ENCODE measurements at regions not wholly inside any gene's neighbourhood (a gene's known extent, or its start where the extent isn't known, plus 50 kb on each side); places are given as distances from the start of the nearest gene placed in this dataset.
"Not testable (repeated sequence)": the region's sequence is repeated elsewhere in the genome, so short reads cannot be mapped to it uniquely, and the experiment has no call there.

DNA sequence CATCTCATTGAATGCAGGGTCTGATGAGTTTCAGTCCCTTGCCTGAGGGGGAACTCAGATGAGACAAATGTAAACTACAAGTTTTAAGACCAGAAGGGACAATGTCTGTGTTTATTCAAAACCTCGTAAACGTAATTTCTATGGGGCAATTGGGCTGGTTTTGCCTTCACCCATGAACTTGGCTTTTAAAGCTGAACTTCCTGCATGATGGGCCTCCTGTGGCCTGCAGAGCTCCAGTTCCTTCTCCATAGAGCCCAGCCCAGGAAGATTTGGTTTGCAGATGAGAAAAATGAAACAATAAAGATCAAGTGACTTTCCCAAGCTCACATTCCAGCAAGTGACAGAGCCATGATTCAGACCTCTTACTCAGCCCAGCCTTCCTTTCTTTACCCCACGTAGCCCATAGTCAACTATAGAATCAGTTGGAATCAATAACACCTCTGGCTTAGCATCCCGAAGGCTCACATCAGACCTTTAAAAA lies 612.3 kb downstream of the UTRN start:
- in situ Hi-C loops (cut with HindIII; ENCODE audit: low sequenced_read_pairs), result no loop called here
- DNase-seq (ENCODE audit: low spot score), result no peak

DNA sequence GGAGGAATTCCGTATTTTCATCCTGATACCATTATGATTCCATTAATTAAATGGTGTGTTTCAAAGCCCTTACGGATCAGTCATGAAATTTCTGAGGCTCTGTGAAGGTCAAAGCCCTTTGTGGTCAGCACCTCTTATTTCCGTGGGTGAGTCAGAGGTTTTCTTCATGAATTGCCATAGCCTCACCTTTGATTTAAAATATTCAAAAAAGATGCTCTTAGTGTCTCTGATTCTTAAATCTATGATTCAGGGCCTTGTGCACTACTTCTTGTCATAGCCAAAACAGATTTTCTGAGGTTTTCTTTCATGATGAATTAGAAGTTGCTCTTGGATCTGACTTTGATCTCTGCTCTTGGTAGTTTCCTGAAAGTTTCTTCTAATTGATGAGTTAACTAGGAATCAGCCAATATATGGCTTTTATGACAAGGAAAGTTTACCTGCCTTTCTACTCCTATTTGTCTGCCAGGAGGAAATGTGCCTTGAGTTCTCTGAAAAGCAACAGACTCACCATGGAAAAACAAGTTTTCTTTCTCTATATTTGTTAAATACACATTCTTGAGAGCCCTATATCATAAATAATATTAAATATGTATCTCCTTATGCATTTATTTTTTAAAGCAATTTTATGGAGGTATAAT lies 613.0 kb downstream of the UTRN start:
- no peak for DNase-seq (ENCODE audit: low spot score)
- in situ Hi-C loops (cut with HindIII; ENCODE audit: low sequenced_read_pairs), result no loop called here

DNA sequence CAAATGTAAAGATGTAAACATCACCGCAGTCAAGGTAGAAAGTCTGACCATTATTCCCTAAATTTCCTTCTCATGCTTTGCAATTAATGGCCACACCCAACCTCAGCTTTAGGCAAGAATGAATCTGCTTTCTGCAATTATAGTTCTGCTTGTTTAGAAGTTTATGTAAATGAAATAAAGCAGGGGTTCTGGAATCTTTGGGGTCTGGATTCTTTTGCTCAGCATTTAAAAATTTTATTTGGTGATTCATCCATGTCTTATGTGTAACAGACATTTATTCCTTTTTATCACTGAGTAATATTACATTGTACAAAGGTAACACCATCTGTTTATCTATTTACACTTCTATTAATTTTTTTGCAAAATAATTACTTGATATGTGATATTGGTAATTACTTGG lies 613.6 kb downstream of the UTRN start:
- in situ Hi-C loops (cut with HindIII; ENCODE audit: low sequenced_read_pairs), result no loop called here
- DNase-seq (ENCODE audit: low spot score), result no peak

DNA sequence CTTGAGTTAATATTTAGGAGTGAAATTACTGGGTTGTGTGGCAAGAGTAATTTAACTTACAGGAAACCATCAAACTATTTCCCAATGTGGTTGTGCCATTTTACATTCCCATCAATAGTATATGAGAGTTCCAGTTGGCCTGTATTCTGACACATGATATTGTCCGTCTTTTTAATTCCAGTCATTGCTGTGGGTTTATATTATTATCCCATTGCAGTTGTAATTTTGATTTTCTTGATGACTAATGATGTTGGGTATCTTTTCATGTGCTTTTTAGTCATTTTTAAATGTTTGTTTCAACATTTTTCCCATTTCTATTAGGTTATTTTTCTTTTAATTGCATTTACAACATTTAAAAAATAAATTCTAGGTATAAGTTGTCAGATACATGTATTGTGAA lies 614.0 kb downstream of the UTRN start:
- no peak for DNase-seq (ENCODE audit: low spot score)
- in situ Hi-C loops (cut with HindIII; ENCODE audit: low sequenced_read_pairs), result no loop called here

DNA sequence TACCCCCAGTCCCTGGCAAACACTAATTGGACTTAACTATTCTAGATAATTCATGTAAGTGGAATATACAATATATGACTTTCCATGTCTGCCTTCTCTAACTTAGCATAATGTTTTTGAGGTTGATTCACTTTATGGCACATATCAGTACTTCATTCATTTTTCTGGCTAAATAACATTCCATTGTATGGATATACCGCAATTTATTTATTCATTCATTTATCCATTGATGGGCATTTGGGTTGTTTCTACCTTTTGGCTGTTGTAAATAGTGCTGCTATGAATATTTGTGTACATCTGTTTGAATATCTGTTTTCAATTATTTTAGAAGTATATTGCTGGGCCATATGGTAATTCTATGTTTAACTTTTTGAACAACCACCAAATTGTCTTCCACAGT lies 616.3 kb downstream of the UTRN start:
- no peak for DNase-seq (ENCODE audit: low spot score)
- in situ Hi-C loops (cut with HindIII; ENCODE audit: low sequenced_read_pairs), result no loop called here

DNA sequence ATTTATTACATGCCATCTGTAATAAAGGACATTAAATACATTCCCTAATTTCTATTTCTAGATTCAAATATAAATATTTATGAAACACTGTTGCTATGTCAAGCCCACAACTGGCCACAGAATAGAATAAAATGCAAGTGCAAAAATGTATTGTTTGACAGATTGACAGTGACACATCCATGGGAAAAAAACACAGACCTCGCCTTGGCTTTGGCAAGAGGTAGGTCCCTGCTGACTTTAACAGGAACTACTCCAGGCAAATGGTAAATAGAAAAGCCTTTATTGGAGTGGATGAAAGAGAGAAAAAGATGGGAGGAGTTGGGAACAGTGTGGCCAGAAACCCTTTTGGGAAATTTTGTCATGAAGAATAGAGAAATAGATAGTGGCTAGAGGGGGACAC lies 622.9 kb downstream of the UTRN start:
- no peak for DNase-seq (ENCODE audit: low spot score)
- in situ Hi-C loops (cut with HindIII; ENCODE audit: low sequenced_read_pairs), result no loop called here

DNA sequence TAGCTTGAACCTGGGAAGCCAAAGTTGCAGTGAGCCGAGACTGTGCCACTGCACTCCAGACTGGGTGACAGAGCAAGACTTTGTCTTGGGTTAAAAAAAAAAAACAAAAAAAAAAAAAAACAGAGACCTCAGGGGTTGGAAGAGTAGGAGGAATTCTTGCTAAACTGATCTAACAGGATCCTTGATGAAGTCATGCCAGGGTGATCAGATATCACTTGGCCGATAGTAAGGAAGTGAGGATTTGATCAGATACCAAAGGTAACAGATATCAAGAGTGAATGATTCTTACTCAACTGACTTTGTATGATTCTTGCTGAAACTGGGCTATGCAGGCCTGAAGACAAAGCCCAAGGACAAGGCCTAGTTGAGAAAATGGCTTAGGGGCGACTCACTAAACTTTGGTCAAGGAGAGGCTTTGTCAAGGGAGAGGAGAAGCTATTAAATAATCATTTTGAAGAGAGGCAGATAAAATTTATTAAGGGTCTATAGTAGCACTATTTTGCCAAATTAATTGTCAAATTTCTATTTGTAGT lies 624.7 kb downstream of the UTRN start:
- in situ Hi-C loops (cut with HindIII; ENCODE audit: low sequenced_read_pairs), result no loop called here

DNA sequence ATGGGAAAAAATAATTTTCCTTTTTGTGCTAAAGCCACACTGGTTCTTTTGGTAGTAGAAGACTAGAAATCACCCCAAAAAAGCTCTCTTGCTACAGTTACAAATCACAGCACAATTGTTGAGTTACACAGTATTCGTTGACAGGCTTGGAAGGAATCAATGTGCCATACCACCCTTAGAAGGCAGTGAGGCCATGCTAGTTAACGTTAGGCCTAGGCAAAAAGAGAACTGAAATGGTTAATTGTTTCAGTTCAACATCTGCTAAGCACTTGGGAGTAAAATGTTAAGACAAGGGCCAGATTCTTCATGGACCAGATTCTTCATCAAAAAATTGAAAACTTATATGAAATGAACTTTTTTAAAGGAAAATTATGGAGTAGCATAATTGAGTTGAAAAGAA lies 626.2 kb downstream of the UTRN start:
- DNase-seq (ENCODE audit: low spot score), result no peak
- in situ Hi-C loops (cut with HindIII; ENCODE audit: low sequenced_read_pairs), result no loop called here

More for the DNA sequence above, 624.7 kb downstream of the UTRN start:
- no peak for DNase-seq (ENCODE audit: low spot score)

DNA sequence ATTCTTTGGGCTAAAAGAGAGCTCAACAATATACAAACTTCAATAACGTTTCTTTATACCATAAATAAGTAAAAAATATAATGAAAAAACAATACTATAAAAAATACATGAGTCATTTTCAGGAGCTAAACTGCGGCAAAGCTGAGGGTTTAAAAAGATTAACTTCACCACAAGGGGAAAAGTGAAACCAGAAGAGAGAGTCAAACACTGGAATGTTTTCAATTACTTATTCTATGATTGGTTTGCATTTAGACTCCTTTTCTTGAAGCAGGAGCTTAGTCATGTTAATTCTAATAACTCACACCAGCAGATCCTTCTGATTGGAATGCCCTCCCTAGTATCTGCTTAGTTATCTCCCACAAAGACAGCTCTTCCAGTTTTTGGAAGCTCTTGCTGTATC lies 627.3 kb downstream of the UTRN start:
- in situ Hi-C loops (cut with HindIII; ENCODE audit: low sequenced_read_pairs), result no loop called here
- DNase-seq (ENCODE audit: low spot score), result no peak

DNA sequence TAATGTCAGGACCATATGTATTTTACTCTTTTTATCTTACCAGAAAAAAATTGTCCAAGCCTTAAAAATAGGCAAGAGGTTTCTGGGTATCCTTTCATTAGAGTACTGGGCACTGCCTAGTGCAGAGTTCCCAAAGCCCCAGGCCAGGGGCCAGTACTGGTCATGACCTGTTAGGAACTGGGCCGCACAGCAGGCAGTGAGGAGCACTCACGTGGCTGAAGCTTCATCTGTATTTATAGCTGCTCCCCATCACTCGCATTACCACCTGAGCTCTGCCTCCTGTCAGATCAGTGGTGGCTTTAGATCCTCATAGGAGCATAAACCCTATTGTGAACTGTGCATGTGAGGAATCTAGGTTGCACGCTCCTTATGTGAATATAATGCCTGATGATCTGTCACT lies 632.9 kb downstream of the UTRN start:
- in situ Hi-C loops (cut with HindIII; ENCODE audit: low sequenced_read_pairs), result no loop called here
- no peak for DNase-seq (ENCODE audit: low spot score)

DNA sequence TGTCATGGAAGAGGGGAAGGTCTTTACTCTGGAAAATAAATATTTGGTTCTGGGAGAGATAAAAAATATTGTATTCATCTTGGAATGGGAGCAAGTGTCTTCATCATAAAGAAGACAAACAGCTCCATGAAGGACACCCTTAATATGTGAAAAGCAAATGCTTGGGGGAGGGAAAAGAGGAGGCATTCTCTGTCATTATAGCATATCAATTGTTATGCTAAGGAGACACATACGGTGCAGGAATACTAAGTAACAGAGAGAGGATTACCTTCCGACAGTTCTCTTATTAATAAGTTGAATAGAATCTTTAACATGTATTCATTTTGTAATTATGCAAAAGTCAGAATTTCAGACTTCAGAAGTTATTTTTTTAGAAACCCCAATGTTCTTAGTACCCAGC lies 634.4 kb downstream of the UTRN start:
- in situ Hi-C loops (cut with HindIII; ENCODE audit: low sequenced_read_pairs), result no loop called here
- DNase-seq (ENCODE audit: low spot score), result no peak

DNA sequence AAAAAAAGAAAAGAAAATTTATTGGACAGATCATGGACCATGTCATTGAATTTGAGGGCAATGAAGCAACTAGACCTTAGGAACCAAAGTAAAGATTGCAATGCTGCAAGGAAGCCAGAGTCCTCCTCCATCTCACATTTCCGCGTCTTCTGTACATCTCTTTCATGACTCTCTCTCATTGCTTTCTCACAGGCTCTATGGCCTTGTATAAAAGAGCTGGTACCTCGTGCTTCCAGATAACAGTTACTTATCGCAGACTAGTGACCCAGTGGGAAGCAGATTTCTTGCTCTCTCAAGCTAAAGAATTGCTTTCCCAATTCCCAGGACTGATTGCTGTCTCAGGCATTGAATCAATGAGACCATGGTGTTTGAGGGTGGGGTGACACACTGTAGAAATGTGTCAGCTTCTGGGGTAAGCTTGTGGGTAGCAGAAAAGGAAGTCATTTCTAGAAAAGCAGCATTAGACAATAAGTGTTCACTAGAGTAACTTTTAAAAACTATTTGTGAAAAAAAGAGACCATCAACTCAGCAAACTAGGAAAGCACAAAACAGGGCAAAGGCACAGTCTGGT lies 635.3 kb downstream of the UTRN start:
- no peak for DNase-seq (ENCODE audit: low spot score)
- in situ Hi-C loops (cut with HindIII; ENCODE audit: low sequenced_read_pairs), result no loop called here

DNA sequence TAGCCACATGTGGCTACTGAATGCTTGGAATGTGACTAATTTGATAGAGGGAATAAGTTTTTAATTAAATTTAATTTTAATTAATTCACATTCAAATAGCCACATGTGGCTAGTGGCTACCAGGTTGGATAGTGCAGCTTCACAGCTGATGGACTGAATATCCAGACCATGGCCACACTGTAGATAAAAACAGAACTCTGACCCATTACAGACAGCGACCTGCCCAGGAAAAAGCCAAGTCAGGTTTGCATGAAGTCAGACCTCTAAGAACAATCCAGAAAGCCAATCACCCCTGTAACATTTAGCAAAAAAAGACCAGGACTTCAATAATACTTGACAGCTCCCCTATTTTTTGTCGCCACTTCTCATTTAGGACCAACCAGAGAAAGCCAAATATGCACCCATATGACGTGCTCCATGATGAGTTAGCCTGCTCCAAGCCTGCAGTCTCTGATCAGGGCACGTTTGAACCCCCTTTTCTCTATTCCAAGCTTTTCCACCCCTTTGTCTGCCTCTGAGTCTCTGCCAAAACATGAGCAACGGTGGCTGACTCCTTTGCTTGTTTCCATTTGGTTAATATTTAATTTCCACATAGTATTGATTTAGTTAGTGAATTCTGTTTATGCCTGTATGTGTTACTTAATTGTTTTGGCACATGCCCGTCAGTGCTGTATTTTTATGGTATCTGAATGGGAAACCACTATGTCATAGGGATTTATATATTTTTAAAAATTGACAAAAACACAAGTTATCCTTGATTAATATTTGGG lies 636.3 kb downstream of the UTRN start:
- DNase-seq (ENCODE audit: low spot score), result no peak
- in situ Hi-C loops (cut with HindIII; ENCODE audit: low sequenced_read_pairs), result no loop called here

DNA sequence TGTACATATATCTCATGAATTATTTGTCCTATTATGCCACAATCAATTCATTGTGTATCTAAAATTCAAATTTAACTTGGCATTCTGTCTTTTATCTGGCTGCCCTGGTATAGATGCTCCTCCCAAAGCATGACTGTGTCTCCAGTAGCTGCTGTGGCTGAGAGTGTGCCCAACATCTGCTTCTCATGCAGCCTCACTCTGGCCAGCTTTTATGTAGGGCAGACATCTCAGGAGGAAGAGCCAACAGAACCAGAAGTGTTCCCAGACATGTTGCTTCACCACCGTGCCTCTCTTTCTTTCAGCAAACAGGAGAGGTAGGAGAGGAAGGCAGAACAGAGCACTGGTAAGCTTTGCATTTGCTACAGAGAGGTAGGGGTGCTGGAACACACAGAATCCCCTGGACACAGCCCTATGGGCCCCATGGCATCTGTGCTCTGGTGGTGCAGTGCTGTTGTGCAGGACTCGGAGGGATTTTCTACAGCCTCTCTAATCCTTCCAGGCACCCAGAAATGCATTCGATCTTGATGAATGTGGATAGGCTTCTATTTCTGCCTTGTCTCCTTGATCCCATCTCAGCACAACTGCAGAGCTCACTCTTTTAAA lies 637.1 kb downstream of the UTRN start:
- in situ Hi-C loops (cut with HindIII; ENCODE audit: low sequenced_read_pairs), result no loop called here
- no peak for DNase-seq (ENCODE audit: low spot score)

DNA sequence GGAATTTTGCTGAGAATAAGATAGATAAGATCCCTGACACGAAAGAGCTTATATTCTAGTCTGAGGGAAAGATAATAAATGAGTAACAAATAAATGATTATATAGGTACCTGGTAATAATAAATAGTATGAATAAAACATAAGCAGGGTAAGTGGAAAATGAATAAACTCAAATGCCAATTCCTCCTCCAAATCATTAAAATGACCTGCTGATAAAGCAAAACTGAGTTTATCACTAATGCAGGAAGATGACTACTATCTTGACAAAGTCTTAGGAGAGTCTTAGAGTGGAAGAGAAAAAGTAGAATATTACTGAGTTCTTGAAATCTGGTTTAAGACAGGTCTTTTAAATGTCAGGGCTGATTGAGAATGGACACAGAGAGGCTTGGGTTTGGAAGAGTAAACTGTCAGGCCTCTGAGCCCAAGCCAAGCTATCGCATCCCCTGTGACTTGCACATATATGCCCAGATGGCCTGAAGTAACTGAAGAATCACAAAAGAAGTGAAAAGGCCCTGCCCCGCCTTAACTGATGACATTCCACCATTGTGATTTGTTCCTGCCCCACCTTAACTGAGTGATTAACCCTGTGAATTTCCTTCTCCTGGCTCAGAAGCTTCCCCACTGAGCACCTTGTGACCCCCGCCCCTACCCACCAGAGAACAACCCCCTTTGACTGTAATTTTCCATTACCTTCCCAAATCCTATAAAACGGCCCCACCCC lies 637.8 kb downstream of the UTRN start:
- in situ Hi-C loops (cut with HindIII; ENCODE audit: low sequenced_read_pairs); DNase-seq (ENCODE audit: low spot score): not testable (repeated sequence)

DNA sequence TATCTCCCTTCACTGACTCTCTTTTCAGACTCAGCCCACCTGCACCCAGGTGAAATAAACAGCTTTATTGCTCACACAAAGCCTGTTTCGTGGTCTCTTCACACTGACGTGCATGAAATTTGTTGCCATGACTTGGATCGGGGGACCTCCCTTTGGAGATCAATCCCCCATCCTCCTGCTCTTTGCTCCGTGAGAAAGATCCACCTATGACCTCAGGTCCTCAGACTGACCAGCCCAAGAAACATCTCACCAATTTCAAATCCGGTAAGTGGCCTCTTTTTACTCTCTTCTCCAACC lies 638.3 kb downstream of the UTRN start:
- DNase-seq (ENCODE audit: low spot score); in situ Hi-C loops (cut with HindIII; ENCODE audit: low sequenced_read_pairs): not testable (repeated sequence)

DNA sequence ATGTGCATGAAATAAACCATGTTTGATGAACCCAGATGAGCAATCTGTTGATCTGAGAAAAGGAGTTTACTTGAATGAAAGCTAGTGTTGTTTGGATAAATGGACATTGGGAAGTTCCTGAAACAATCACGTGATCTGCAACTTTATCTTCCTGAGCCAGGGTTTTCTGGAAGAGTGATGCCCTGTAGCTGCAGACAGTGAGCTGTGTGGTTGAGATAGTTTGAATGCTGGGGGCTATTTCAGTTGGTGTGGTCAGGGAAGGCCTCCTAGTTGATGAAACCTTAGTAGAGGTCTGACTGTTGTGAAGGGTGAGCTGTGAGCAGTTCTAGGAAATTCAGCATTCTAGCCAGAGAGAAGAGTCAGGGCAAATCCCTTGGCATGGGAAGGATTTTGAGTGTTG lies 643.7 kb downstream of the UTRN start:
- no peak for DNase-seq (ENCODE audit: low spot score)
- in situ Hi-C loops (cut with HindIII; ENCODE audit: low sequenced_read_pairs), result no loop called here

DNA sequence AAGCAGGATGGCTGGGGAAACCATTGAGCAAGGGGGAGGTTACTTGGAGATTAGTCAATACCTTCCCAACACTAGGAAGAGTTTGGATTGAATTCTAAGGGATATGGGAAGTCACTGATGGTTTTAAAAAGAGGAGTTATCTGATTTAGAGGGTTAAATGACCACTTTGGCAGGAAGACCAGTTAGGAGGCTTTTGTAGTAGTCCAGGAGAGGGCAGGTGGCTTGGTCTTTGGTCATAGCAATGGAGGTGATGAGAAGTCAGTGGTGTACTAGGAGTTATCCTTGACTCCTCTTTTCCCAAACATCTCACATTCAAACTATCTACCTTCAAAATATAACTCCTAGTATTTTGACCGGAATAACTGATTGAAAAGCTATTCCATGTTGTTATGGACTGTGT lies 644.1 kb downstream of the UTRN start:
- in situ Hi-C loops (cut with HindIII; ENCODE audit: low sequenced_read_pairs), result no loop called here
- no peak for DNase-seq (ENCODE audit: low spot score)

DNA sequence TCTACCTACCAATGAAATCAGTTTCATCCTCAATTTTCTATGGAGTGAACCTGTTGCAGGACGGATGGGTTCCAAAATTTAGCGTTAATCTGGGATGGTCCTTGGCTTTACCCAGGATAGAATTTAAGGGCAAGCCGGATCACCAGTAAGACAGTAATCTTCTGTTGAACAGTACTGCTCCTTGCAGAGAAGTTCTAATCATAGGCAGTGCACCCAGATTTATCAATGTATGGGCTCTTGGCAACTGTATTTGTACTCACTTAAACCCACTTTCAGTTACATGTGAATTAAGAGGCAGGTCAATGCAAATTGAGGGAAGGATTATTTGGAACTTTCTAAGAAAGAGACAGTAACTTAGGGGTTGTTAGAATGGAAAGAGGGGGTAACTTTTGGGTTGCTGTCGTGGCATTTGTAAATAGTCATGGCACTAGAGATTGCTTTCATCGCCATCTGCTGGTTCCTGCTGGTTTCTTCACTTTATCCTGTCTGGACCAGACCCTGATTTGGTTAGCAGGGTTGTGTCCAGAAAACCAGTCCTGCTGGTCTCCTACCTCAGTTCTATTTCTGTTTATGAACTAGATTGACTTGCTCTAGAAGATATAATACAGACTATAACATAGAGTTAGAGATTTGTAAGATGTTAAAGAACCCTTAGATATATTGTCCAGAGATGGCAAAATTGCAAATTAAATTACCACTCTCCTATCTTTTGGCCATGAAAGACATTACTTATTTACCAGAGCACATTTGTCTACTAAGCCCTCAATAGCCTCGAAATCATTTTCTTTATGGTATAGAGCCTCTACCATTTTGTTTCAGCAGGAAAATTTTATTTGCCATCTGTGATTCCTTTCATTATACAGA lies 646.3 kb downstream of the UTRN start:
- in situ Hi-C loops (cut with HindIII; ENCODE audit: low sequenced_read_pairs), result no loop called here

More for the DNA sequence above, 646.3 kb downstream of the UTRN start:
- no peak for DNase-seq (ENCODE audit: low spot score)
